ENCODE measurements at regions not wholly inside any gene's neighbourhood (a gene's known extent, or its start where the extent isn't known, plus 50 kb on each side); places are given as distances from the start of the nearest gene placed in this dataset.
A peak's percentile ranks its signal among the peaks of the same experiment; 100 is the strongest.

- Histone ChIP-seq H3K4me2 (ENCODE audit: low read depth, low read length) (no peak overlapping the region), H2BK20ac (ENCODE audit: low read depth, low read length) (no peak overlapping the region), H3K23ac (ENCODE audit: low read depth, low read length) (no peak overlapping the region), H3K36me3 (ENCODE audit: control insufficient read depth, insufficient read depth, low read length) (no peaks in the 10 kb centered on the region), H3K9me3 (ENCODE audit: control insufficient read depth, insufficient read depth, low read length) (no peaks in the 10 kb centered on the region), H3K18ac (ENCODE audit: low read depth, low read length) (no peak overlapping the region), H3K9me1 (ENCODE audit: insufficient read depth, low read length) (no peaks in the 10 kb centered on the region), H4K5ac (ENCODE audit: low read depth, low read length) (no peak overlapping the region), H3K79me1 (ENCODE audit: low read depth in 1 of 2, low read length in 2 of 2) (no peaks in the 10 kb centered on the region), H3K9ac (ENCODE audit: low read depth, low read length) (no peak overlapping the region), H2BK120ac (ENCODE audit: low read depth, low read length) (no peak overlapping the region), H2AK9ac (replicated peaks; ENCODE audit: low read depth, low read length, poor library complexity) (no peak overlapping the region), H4K20me1 (ENCODE audit: insufficient read depth, low read length) (no peaks in the 10 kb centered on the region), H3K14ac (replicated peaks; ENCODE audit: low read depth, low read length) (no peak overlapping the region), H2BK5ac (ENCODE audit: low read depth, low read length, poor library complexity, severe bottlenecking) (no peak overlapping the region), H2BK15ac (ENCODE audit: low read depth, low read length) (no peak overlapping the region), H4K8ac (ENCODE audit: low read depth in 2 of 2, low read length in 2 of 2) (no peak overlapping the region), H4K91ac (ENCODE audit: insufficient read depth, low read depth, low read length) (no peak overlapping the region), H3K56ac (ENCODE audit: extremely low read depth, insufficient read depth, low read length) (no peak overlapping the region), H3K4me3 (ENCODE audit: insufficient read depth, low read depth, low read length) (no peak overlapping the region), H3K4ac (ENCODE audit: low read depth, low read length) (no peak overlapping the region), H2AK5ac (ENCODE audit: low read depth, low read length) (no peak overlapping the region), H3K27ac (ENCODE audit: insufficient read depth, low read length) (no peak overlapping the region), H3K27me3 (ENCODE audit: control insufficient read depth, insufficient read depth, low read length) (no peaks in the 10 kb centered on the region), H2AFZ (replicated peaks; ENCODE audit: low read length, poor library complexity) (no peak overlapping the region), H3K4me1 (ENCODE audit: control insufficient read depth, insufficient read depth, low read length) (no peaks in the 10 kb centered on the region)
- CTCF ChIA-PET = interaction anchor here (0.5 to 1.6 kb wide), 4 partner anchors 164 to 347 kb away, joined by 3 to 6 read pairs (median 4); partner anchors contain the start of gene GMNC
- BruUV-seq (replicated peaks) = no TSS peak
- no peak for TF ChIP-seq CTCF (conservative IDR thresholded peaks at IDR 0.05; ENCODE audit: low read depth, low read length)
- 0 out of 2 replicates have a peak, but pooled peaks have one; percentile 12 for TF ChIP-seq FOS (IDR thresholded peaks at IDR 0.05; ENCODE audit: low read depth, low read length)
- peak; percentile 50 for DNase-seq
- dilution Hi-C loops (cut with HindIII; ENCODE audit: low sequenced_read_pairs, unreplicated experiment) (no loop called here), in situ Hi-C loops (cut with MboI; ENCODE audit: low sequenced_read_pairs) (no loop called here), intact Hi-C loops (cut with micrococcal nuclease) (no loop called here)
- ATAC-seq (ENCODE audit: low read depth) = peak; percentile 59; the same call in 1 of the 2 replicates
- no CpG with 5 or more reads among the region's 1 CpG for WGBS, 2 experiments (ENCODE audit: extremely low coverage in 2 of 2, insufficient read length in 1 of 2)
- POLR2A ChIA-PET (ENCODE audit: unreplicated experiment) = no interaction called here
Measured at GRCh38 chr3:191047930-191048329, 151.1 kb upstream of the OSTN start.

All from IMR-90 (cell line).